NT2/D1 (cell line): ENCODE measurements at regions not wholly inside any gene's neighbourhood (a gene's known extent, or its start where the extent isn't known, plus 50 kb on each side); places are given as distances from the start of the nearest gene placed in this dataset.

Experiments
- SUZ12 ChIP-seq: IDR thresholded peaks from 2 replicates; pipeline ENCODE4 v1.6.1; 2011; ENCODE audit not compliant: insufficient read length, insufficient read depth; ENCODE audit errors: extremely low read depth
- YY1 ChIP-seq: IDR thresholded peaks from 2 replicates; pipeline ENCODE4 v1.6.1; 2011; ENCODE audit not compliant: insufficient read length, insufficient read depth
- ZNF274 ChIP-seq: IDR thresholded peaks from 2 replicates; pipeline ENCODE4 v1.6.1; 2011; ENCODE audit warnings: mild to moderate bottlenecking, low read depth, low read length

- no peak for TF ChIP-seq YY1
- no peak for TF ChIP-seq ZNF274
- no peak for TF ChIP-seq SUZ12
These were observed 123.3 kb upstream of the STT3B start for GRCh38 chr3:31409389-31409788.
